K562 (cell line): ENCODE measurements at regions not wholly inside any gene's neighbourhood (a gene's known extent, or its start where the extent isn't known, plus 50 kb on each side); places are given as distances from the start of the nearest gene placed in this dataset.

Experiments used
- ATAC-seq: fragments of 200-7000 bp; cut with Tn5 transposase; 3 replicates; pipeline ENCODE4 v1.9.1; 2020; ENCODE audit warnings: moderate library complexity
- BruUV-seq: library from RNA; stranded (reverse); fragments of 400-500 nt; replicated peaks from 2 replicates; lab custom pipeline; 2021; lab: Mats Ljungman, UMichigan
- CTCF ChIA-PET: fragments of 300-600 bp; formaldehyde crosslinking; extraction: SDS; loops from one replicate; lab custom pipeline; 2021; ENCODE audit warnings: low intra/inter-chr PET ratio; lab: Yijun Ruan, JAX
- POLR2A ChIA-PET: fragments of 300-600, 350-650 bp; sonication (Branson Sonifier 250); formaldehyde crosslinking; extraction: SDS; loops from one replicate; lab custom pipeline; 2021; ENCODE audit warnings: antibody characterized with exemption, inconsistent platforms; lab: Yijun Ruan, JAX
- DNase-seq, 4 experiments: peaks; one replicate each; pipeline versions ENCODE4 v3.0.0 to v3.0.0-alpha.2; 2011 to 2018; ENCODE audit warnings: low spot score in 3 of 4, mixed read lengths in 3 of 4; ENCODE audit errors: extremely low read depth in 1 of 4
- FAIRE-seq: peaks from 2 replicates; lab custom pipeline; 2011; peaks lifted over from hg19 to GRCh38; lab: Jason Lieb, UNC
- H2AFZ ChIP-seq: 2 replicates; pipeline ENCODE4 v1.6.0; 2011; ENCODE audit warnings: low read depth, low read length, control low read depth, inconsistent platforms
- H3K27ac ChIP-seq: fragments of 200-600 bp; 3 replicates; pipeline ENCODE4 v1.8.0; 2011; ENCODE audit warnings: low read depth, mild to moderate bottlenecking, control low read depth, inconsistent platforms, low read length, moderate library complexity, mixed read lengths; ENCODE audit errors: extremely low read depth
- H3K27me3 ChIP-seq, 2 experiments: fragments of 300-600 bp in 1 of 2; 2 replicates in 1 of 2; 3 replicates in 1 of 2; pipeline versions ENCODE4 v1.6.0 to v1.8.0; 2011; ENCODE audit warnings: inconsistent platforms in 2 of 2, low read length in 2 of 2, mild to moderate bottlenecking in 1 of 2, mixed read lengths in 1 of 2, moderate library complexity in 1 of 2; ENCODE audit not compliant: control insufficient read depth in 2 of 2, insufficient read depth in 2 of 2
- H3K36me3 ChIP-seq: fragments of 300-600 bp; 3 replicates; pipeline ENCODE4 v1.8.0; 2011; ENCODE audit warnings: mild to moderate bottlenecking, low read length, inconsistent platforms; ENCODE audit not compliant: control insufficient read depth, insufficient read depth
- H3K4me1 ChIP-seq, 2 experiments: fragments of 200-600 bp in 1 of 2; replicated peaks in 1 of 2; 2 replicates in 1 of 2; 3 replicates in 1 of 2; pipeline versions ENCODE4 v1.5.1 to v1.8.0; 2011; ENCODE audit warnings: inconsistent platforms in 2 of 2, low read length in 2 of 2, mild to moderate bottlenecking in 1 of 2, mixed read lengths in 1 of 2, moderate library complexity in 1 of 2; ENCODE audit not compliant: control insufficient read depth in 2 of 2, insufficient read depth in 2 of 2
- H3K4me2 ChIP-seq: 2 replicates; pipeline ENCODE4 v1.6.1; 2011; ENCODE audit warnings: low read length, control low read depth, inconsistent platforms, mixed read lengths; ENCODE audit not compliant: insufficient read depth
- H3K4me3 ChIP-seq: fragments of 200-600 bp; sonication (generic), shearing (Covaris generic); 2 replicates; pipeline ENCODE4 v1.5.1; 2016; ENCODE audit warnings: control low read depth, inconsistent platforms
- H3K79me2 ChIP-seq: fragments of 200-600 bp; 3 replicates; pipeline ENCODE4 v1.8.0; 2011; ENCODE audit warnings: low read length, inconsistent platforms; ENCODE audit not compliant: control insufficient read depth, insufficient read depth
- H3K9ac ChIP-seq, 2 experiments: 2 replicates each; pipeline versions ENCODE4 v1.6.0 to v1.6.1; 2011; ENCODE audit warnings: low read depth in 2 of 2, low read length in 2 of 2, control low read depth in 1 of 2, inconsistent platforms in 1 of 2, mild to moderate bottlenecking in 1 of 2, mixed read lengths in 1 of 2; ENCODE audit not compliant: insufficient read depth in 1 of 2
- H3K9me1 ChIP-seq: one replicate; pipeline ENCODE4 v1.6.0; 2011; ENCODE audit warnings: inconsistent platforms, mild to moderate bottlenecking, low read length, moderate library complexity; ENCODE audit not compliant: control insufficient read depth, insufficient read depth
- H3K9me3 ChIP-seq: replicated peaks from 2 replicates; pipeline ENCODE4 v1.5.1; 2011; ENCODE audit warnings: low read depth, low read length, inconsistent platforms; ENCODE audit not compliant: control insufficient read depth, insufficient read depth
- H4K20me1 ChIP-seq: replicated peaks from 2 replicates; pipeline ENCODE4 v1.6.1; 2011; ENCODE audit warnings: low read length, inconsistent platforms, mixed read lengths; ENCODE audit not compliant: control insufficient read depth, insufficient read depth
- CCNT2 ChIP-seq: IDR thresholded peaks from 2 replicates; pipeline ENCODE4 v1.6.1; 2011; ENCODE audit warnings: borderline replicate concordance, low read depth, mild to moderate bottlenecking, moderate library complexity, mixed read lengths, low read length; ENCODE audit not compliant: insufficient read length; ENCODE audit errors: extremely low read depth
- MBD2 ChIP-seq: sonication (generic); IDR thresholded peaks from 2 replicates; pipeline ENCODE4 v1.6.1; 2016; ENCODE audit warnings: low read depth, borderline replicate concordance
- MYBL2 ChIP-seq, 2 experiments: fragments of 450-650 bp in 1 of 2; sonication (generic) in 1 of 2; formaldehyde crosslinking in 1 of 2; IDR thresholded peaks; 2 replicates each; pipeline versions ENCODE4 v1.6.1 to v1.8.1; 2017 to 2022; ENCODE audit warnings: borderline replicate concordance in 1 of 2, inconsistent platforms in 1 of 2, low read depth in 1 of 2, mild to moderate bottlenecking in 1 of 2, missing genetic modification reagents in 1 of 2, moderate library complexity in 1 of 2
- NCOA6 ChIP-seq: fragments of 450-650 bp; IDR thresholded peaks from 2 replicates; pipeline ENCODE4 v1.6.1; 2017; ENCODE audit warnings: mild to moderate bottlenecking
- SETDB1 ChIP-seq: IDR thresholded peaks from one replicate; pipeline ENCODE4 v1.6.1; 2012; ENCODE audit warnings: low read length, control low read depth, inconsistent platforms
- SMARCE1 ChIP-seq: fragments of 450-650 bp; IDR thresholded peaks from 2 replicates; pipeline ENCODE4 v1.7.1; 2016; ENCODE audit warnings: mild to moderate bottlenecking
- TOE1 ChIP-seq, 2 experiments: fragments of 450-650 bp in 1 of 2; sonication (generic) in 1 of 2; formaldehyde crosslinking in 1 of 2; IDR thresholded peaks; 2 replicates each; pipeline versions ENCODE4 v1.7.1 to v1.8.0; 2016 to 2022; ENCODE audit warnings: borderline replicate concordance in 2 of 2, mild to moderate bottlenecking in 2 of 2, antibody characterized with exemption in 1 of 2, inconsistent platforms in 1 of 2, low read depth in 1 of 2, missing genetic modification reagents in 1 of 2, moderate library complexity in 1 of 2
- ZNF263 ChIP-seq: sonication (generic); formaldehyde crosslinking; IDR thresholded peaks from 2 replicates; pipeline ENCODE4 v1.8.0; 2022; ENCODE audit warnings: mild to moderate bottlenecking, missing genetic modification reagents, borderline replicate concordance
- ZNF282 ChIP-seq: sonication (generic); formaldehyde crosslinking; IDR thresholded peaks from 2 replicates; pipeline ENCODE4 v1.8.1; 2023; ENCODE audit warnings: missing genetic modification reagents
- WGBS: fragments of 100-300 bp; shearing (Covaris generic); methylation state at CpG from one replicate; pipeline ENCODE4 v1.1.6; 2016; ENCODE audit warnings: low coverage, mixed read lengths; ENCODE audit not compliant: insufficient coverage; ENCODE audit errors: missing lambda C conversion rate; 5-methylcytosine and 5-hydroxymethylcytosine counted together
- in situ Hi-C: fragments of 300-500 bp; cut with MboI; formaldehyde crosslinking; loops from 4 replicates; pipeline ENCODE4 v1.15.0; 2018; ENCODE audit warnings: inconsistent platforms, mixed read lengths
- intact Hi-C: fragments of 100-400 bp; cut with micrococcal nuclease; formaldehyde crosslinking; loops from 2 replicates; pipeline ENCODE4 v1.14.2; 2022
- TF ChIP-seq, protein P1 (sequence below): fragments of 250-450 bp; sonication (Bioruptor Pico); IDR thresholded peaks from 2 replicates; pipeline ENCODE4 v1.8.0; 2022; ENCODE audit warnings: inconsistent platforms
- TF ChIP-seq, protein P2 (sequence below): sonication (generic); formaldehyde crosslinking; IDR thresholded peaks from 2 replicates; pipeline ENCODE4 v1.8.0; 2022; ENCODE audit warnings: mild to moderate bottlenecking, missing genetic modification reagents

DNA sequence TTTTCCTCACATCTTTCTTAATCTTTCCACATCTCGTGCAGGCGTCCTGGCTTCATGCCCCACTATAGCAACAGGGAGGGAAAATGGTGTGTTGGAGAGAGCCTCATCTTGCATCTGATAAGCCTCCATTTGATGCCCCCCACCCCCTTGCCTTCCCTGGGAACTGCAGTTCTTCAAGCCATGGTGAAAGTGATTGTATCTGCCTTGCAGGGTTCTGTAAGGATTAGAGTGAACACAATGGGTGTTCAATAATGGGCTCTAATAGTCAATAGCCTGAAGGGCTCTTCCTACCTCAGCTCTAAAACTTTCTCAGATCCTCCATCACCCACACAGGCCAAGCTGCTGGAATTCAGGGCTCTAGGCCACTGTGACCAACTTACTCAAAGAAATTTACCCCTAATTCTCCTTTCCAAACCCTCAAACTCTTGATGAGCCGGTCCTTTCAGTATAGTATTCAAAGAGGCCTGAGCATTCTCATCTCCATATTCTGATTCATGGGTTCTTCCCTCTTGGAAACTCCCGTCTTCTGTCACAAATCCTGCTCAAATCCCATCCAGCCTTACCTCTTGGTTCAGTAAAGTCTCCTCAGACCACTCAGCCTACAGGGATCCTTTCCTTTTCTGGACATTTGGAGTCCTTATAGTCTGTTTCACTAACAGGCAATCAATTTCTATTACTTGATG, 128.3 kb upstream of the TRIM2 start:
- Histone ChIP-seq H3K4me3 (no peak overlapping the region), H4K20me1 (no peaks in the 10 kb centered on the region), H3K4me1 (no peaks in the 10 kb centered on the region), H3K9me1 (no peaks in the 10 kb centered on the region), H3K4me2 (no peak overlapping the region), H3K79me2 (no peaks in the 10 kb centered on the region), H3K9me3 (no peaks in the 10 kb centered on the region), H3K9ac (no peak overlapping the region), H2AFZ (no peak overlapping the region), H3K27ac (no peak overlapping the region), H3K36me3 (no peaks in the 10 kb centered on the region), H3K27me3 (peaks cover 0 to 18% of the 10 kb centered on the region in 2 experiments; a peak in 3 of 5 replicates)
- ATAC-seq (no peak), FAIRE-seq (no peak), DNase-seq (no peak)
- no TSS peak for BruUV-seq
- CTCF ChIA-PET: no interaction called here
- in situ Hi-C loops: no loop called here
- TF ChIP-seq SMARCE1: no peak
- no peak for TF ChIP-seq ZNF282
- intact Hi-C loops: no loop called here
- POLR2A ChIA-PET: no interaction called here
- 2% methylated on average over 4 of the region's 4 CpGs for WGBS

DNA sequence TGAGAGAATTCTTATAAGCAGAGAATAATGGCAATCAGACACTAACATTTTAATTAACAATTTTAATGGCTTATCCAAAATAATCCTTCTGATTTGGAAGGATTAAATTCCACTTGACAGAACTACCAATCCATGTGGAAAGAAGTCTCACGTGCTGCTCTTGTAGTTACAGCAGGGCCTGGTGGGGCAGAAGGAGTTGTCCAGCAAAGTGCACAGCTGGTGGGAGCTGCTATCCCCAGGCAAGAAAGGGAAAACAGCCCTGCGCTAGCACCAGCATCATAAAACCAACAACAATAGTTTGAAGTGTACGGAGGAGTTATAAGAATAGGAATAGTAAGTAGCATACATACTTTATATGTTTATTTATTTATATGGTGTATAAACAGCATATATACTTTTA, 127.4 kb upstream of the TRIM2 start:
- Histone ChIP-seq H3K36me3 (no peaks in the 10 kb centered on the region), H3K4me3 (no peak overlapping the region), H3K27ac (no peak overlapping the region), H4K20me1 (no peaks in the 10 kb centered on the region), H3K4me1 (no peaks in the 10 kb centered on the region), H3K9me1 (no peaks in the 10 kb centered on the region), H3K79me2 (no peaks in the 10 kb centered on the region), H3K9me3 (no peaks in the 10 kb centered on the region), H3K27me3 (peaks cover 0 to 27% of the 10 kb centered on the region in 2 experiments; a peak in 4 of 5 replicates), H3K9ac (no peak overlapping the region), H3K4me2 (no peak overlapping the region), H2AFZ (no peak overlapping the region)
- in situ Hi-C loops: no loop called here
- BruUV-seq: no TSS peak
- FAIRE-seq (no peak), ATAC-seq (no peak), DNase-seq (no peak)
- intact Hi-C loops: no loop called here
- 0% methylated on average over 3 of the region's 3 CpGs for WGBS
- ChIA-PET CTCF (no interaction called here), POLR2A (no interaction called here)
- TF ChIP-seq MBD2: no peak
- TF ChIP-seq, protein P1, sequence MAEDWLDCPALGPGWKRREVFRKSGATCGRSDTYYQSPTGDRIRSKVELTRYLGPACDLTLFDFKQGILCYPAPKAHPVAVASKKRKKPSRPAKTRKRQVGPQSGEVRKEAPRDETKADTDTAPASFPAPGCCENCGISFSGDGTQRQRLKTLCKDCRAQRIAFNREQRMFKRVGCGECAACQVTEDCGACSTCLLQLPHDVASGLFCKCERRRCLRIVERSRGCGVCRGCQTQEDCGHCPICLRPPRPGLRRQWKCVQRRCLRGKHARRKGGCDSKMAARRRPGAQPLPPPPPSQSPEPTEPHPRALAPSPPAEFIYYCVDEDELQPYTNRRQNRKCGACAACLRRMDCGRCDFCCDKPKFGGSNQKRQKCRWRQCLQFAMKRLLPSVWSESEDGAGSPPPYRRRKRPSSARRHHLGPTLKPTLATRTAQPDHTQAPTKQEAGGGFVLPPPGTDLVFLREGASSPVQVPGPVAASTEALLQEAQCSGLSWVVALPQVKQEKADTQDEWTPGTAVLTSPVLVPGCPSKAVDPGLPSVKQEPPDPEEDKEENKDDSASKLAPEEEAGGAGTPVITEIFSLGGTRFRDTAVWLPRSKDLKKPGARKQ: no peak
- no peak for TF ChIP-seq SETDB1
- TF ChIP-seq ZNF263 (CRISPR knock-in tag): no peak
- no peak for TF ChIP-seq NCOA6
- TF ChIP-seq, protein P2, sequence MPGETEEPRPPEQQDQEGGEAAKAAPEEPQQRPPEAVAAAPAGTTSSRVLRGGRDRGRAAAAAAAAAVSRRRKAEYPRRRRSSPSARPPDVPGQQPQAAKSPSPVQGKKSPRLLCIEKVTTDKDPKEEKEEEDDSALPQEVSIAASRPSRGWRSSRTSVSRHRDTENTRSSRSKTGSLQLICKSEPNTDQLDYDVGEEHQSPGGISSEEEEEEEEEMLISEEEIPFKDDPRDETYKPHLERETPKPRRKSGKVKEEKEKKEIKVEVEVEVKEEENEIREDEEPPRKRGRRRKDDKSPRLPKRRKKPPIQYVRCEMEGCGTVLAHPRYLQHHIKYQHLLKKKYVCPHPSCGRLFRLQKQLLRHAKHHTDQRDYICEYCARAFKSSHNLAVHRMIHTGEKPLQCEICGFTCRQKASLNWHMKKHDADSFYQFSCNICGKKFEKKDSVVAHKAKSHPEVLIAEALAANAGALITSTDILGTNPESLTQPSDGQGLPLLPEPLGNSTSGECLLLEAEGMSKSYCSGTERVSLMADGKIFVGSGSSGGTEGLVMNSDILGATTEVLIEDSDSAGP (CRISPR knock-in tag): no peak
- no peak for TF ChIP-seq TOE1 (IDR thresholded peaks at IDR 0.05; ENCODE audit: borderline replicate concordance)
- TF ChIP-seq TOE1 (CRISPR knock-in tag; IDR thresholded peaks at IDR 0.05; ENCODE audit: borderline replicate concordance, low read depth): no peak
- no peak for TF ChIP-seq CCNT2
- TF ChIP-seq MYBL2 (IDR thresholded peaks at IDR 0.05; ENCODE audit: low read depth): no peak
- TF ChIP-seq MYBL2 (CRISPR knock-in tag; IDR thresholded peaks at IDR 0.05; ENCODE audit: borderline replicate concordance): no peak
